ENCODE measurements at regions not wholly inside any gene's neighbourhood (a gene's known extent, or its start where the extent isn't known, plus 50 kb on each side); places are given as distances from the start of the nearest gene placed in this dataset.
"Not testable (repeated sequence)": the region's sequence is repeated elsewhere in the genome, so short reads cannot be mapped to it uniquely, and the experiment has no call there.

- TF ChIP-seq, protein P1, sequence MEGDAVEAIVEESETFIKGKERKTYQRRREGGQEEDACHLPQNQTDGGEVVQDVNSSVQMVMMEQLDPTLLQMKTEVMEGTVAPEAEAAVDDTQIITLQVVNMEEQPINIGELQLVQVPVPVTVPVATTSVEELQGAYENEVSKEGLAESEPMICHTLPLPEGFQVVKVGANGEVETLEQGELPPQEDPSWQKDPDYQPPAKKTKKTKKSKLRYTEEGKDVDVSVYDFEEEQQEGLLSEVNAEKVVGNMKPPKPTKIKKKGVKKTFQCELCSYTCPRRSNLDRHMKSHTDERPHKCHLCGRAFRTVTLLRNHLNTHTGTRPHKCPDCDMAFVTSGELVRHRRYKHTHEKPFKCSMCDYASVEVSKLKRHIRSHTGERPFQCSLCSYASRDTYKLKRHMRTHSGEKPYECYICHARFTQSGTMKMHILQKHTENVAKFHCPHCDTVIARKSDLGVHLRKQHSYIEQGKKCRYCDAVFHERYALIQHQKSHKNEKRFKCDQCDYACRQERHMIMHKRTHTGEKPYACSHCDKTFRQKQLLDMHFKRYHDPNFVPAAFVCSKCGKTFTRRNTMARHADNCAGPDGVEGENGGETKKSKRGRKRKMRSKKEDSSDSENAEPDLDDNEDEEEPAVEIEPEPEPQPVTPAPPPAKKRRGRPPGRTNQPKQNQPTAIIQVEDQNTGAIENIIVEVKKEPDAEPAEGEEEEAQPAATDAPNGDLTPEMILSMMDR (IDR thresholded peaks at IDR 0.05) = not testable (repeated sequence)
- not testable (repeated sequence) for TF ChIP-seq POLR2A (IDR thresholded peaks at IDR 0.05)
These were observed 200.6 kb upstream of the PRKX start for GRCh38 chrX:3914059-3914458.

Data from Peyer's patch (tissue), 4 donors.